Endothelial cell of umbilical vein (primary cell): ENCODE measurements at regions not wholly inside any gene's neighbourhood (a gene's known extent, or its start where the extent isn't known, plus 50 kb on each side); places are given as distances from the start of the nearest gene placed in this dataset.
"Not testable (repeated sequence)": the region's sequence is repeated elsewhere in the genome, so short reads cannot be mapped to it uniquely, and the experiment has no call there.

Source experiments
- BruUV-seq: library from RNA; stranded (reverse); fragments of 400-500 nt; replicated peaks from 2 replicates; lab custom pipeline; 2021; lab: Mats Ljungman, UMichigan
- CTCF ChIA-PET: fragments of 300-600, 350-600 bp; sonication (Branson Sonifier 250); formaldehyde crosslinking; loops from one replicate; lab custom pipeline; 2021; ENCODE audit warnings: antibody characterized with exemption, inconsistent platforms; lab: Charles Lee
- POLR2A ChIA-PET: fragments of 300-600, 350-600 bp; sonication (Branson Sonifier 250); formaldehyde crosslinking; loops from one replicate; lab custom pipeline; 2021; ENCODE audit warnings: antibody characterized with exemption, inconsistent platforms; lab: Charles Lee
- DNase-seq: peaks from one replicate; pipeline ENCODE4 v3.0.0-alpha.2; 2011; ENCODE audit warnings: low read depth, low spot score
- FAIRE-seq: peaks from 2 replicates; lab custom pipeline; 2011; peaks lifted over from hg19 to GRCh38; lab: Jason Lieb, UNC
- H2AFZ ChIP-seq: 2 replicates; pipeline ENCODE4 v1.6.0; 2012; ENCODE audit warnings: low read depth, low read length, control low read depth, inconsistent platforms
- H3K27ac ChIP-seq: 2 replicates; pipeline ENCODE4 v1.5.1; 2011; ENCODE audit warnings: low read depth, mild to moderate bottlenecking, control low read depth, low read length, moderate library complexity; ENCODE audit not compliant: insufficient read depth
- H3K27me3 ChIP-seq, 2 experiments: 2 replicates each; pipeline versions ENCODE4 v1.6.0 to v1.6.1; 2011; ENCODE audit warnings: low read length in 2 of 2, mixed read lengths in 1 of 2; ENCODE audit not compliant: control insufficient read depth in 2 of 2, insufficient read depth in 2 of 2
- H3K36me3 ChIP-seq, 2 experiments: 2 replicates in 1 of 2; 3 replicates in 1 of 2; pipeline ENCODE4 v1.5.1; 2011; ENCODE audit warnings: low read length in 2 of 2, mild to moderate bottlenecking in 1 of 2, moderate library complexity in 1 of 2; ENCODE audit not compliant: control insufficient read depth in 2 of 2, insufficient read depth in 2 of 2; ENCODE audit errors: extremely low read depth in 1 of 2
- H3K4me1 ChIP-seq: 3 replicates; pipeline ENCODE4 v1.5.1; 2011; ENCODE audit warnings: mild to moderate bottlenecking, low read length; ENCODE audit not compliant: control insufficient read depth, insufficient read depth; ENCODE audit errors: extremely low read depth
- H3K4me2 ChIP-seq: 2 replicates; pipeline ENCODE4 v1.6.1; 2011; ENCODE audit warnings: low read length, control low read depth, mixed read lengths; ENCODE audit not compliant: insufficient read depth
- H3K4me3 ChIP-seq, 3 experiments: fragments of 200-600 bp in 1 of 3; sonication (generic), shearing (Covaris generic) in 1 of 3; replicated peaks in 1 of 3; 2 replicates each; pipeline ENCODE4 v1.5.1; 2011 to 2016; ENCODE audit warnings: control low read depth in 3 of 3, low read length in 3 of 3, mild to moderate bottlenecking in 2 of 3, inconsistent platforms in 1 of 3, low read depth in 1 of 3, moderate library complexity in 1 of 3; ENCODE audit not compliant: insufficient read depth in 1 of 3
- H3K79me2 ChIP-seq: 2 replicates; pipeline ENCODE4 v1.6.0; 2012; ENCODE audit warnings: low read length, inconsistent platforms; ENCODE audit not compliant: control insufficient read depth, insufficient read depth
- H3K9ac ChIP-seq: replicated peaks from 2 replicates; pipeline ENCODE3; 2011; ENCODE audit warnings: low read length, control low read depth; ENCODE audit not compliant: insufficient read depth; ENCODE audit errors: extremely low read depth
- H3K9me1 ChIP-seq: replicated peaks from 3 replicates; pipeline ENCODE4 v1.6.0; 2011; ENCODE audit warnings: mild to moderate bottlenecking, low read length; ENCODE audit not compliant: control insufficient read depth, insufficient read depth; ENCODE audit errors: extremely low read depth
- H3K9me3 ChIP-seq: replicated peaks from 2 replicates; pipeline ENCODE4 v1.5.1; 2012; ENCODE audit warnings: low read length, inconsistent platforms; ENCODE audit not compliant: control insufficient read depth, insufficient read depth
- H4K20me1 ChIP-seq: replicated peaks from 2 replicates; pipeline ENCODE3; 2011; ENCODE audit warnings: mild to moderate bottlenecking, low read length; ENCODE audit not compliant: control insufficient read depth, insufficient read depth; ENCODE audit errors: extremely low read depth
- CTCF ChIP-seq, 2 donors: IDR thresholded peaks; 1 replicate in 1 of 2; 2 replicates in 1 of 2; pipeline ENCODE4 v1.5.1; 2011; ENCODE audit warnings: low read length in 2 of 2, mild to moderate bottlenecking in 2 of 2, moderate library complexity in 2 of 2, control low read depth in 1 of 2, inconsistent platforms in 1 of 2, low read depth in 1 of 2; ENCODE audit not compliant: insufficient read depth in 1 of 2; ENCODE audit errors: extremely low read depth in 1 of 2
- EZH2 ChIP-seq: IDR thresholded peaks from 2 replicates; pipeline ENCODE4 v1.6.1; 2012; ENCODE audit warnings: borderline replicate concordance, low read depth, mild to moderate bottlenecking, moderate library complexity, low read length, inconsistent platforms; ENCODE audit not compliant: severe bottlenecking
- FOS ChIP-seq: IDR thresholded peaks from 2 replicates; pipeline ENCODE4 v1.6.1; 2011; ENCODE audit warnings: mild to moderate bottlenecking, low read length, moderate library complexity, borderline replicate concordance; ENCODE audit not compliant: insufficient read depth
- GATA2 ChIP-seq: IDR thresholded peaks from 2 replicates; pipeline ENCODE4 v1.7.0; 2011; ENCODE audit warnings: low read depth, mild to moderate bottlenecking, moderate library complexity, mixed read lengths, low read length; ENCODE audit not compliant: insufficient read length, insufficient read depth
- JUN ChIP-seq: IDR thresholded peaks from 2 replicates; pipeline ENCODE4 v1.6.1; 2011; ENCODE audit warnings: borderline replicate concordance, low read depth; ENCODE audit not compliant: insufficient read length, insufficient read depth
- MAX ChIP-seq: IDR thresholded peaks from 2 replicates; pipeline ENCODE4 v1.6.1; 2011; ENCODE audit not compliant: insufficient read depth, insufficient read length
- MYC ChIP-seq: IDR thresholded peaks from one replicate; pipeline ENCODE4 v1.6.1; 2011; ENCODE audit warnings: mild to moderate bottlenecking, low read depth, low read length
- POLR2A ChIP-seq: IDR thresholded peaks from 2 replicates; pipeline ENCODE4 v1.6.1; 2012; ENCODE audit warnings: low read depth, mild to moderate bottlenecking, control low read depth, low read length
- POLR2AphosphoS5 ChIP-seq: IDR thresholded peaks from 2 replicates; pipeline ENCODE4 v1.6.1; 2012; ENCODE audit warnings: low read depth, mild to moderate bottlenecking, control low read depth, low read length, moderate library complexity; ENCODE audit not compliant: insufficient read depth
- dilution Hi-C: fragments of 300-500 bp; cut with MboI; formaldehyde crosslinking; loops from one replicate; pipeline ENCODE4 v1.15.0; 2019; ENCODE audit warnings: low sequenced_read_pairs; ENCODE audit not compliant: extremely low pct_ligation_motif_present
- intact Hi-C: fragments of 100-400 bp; cut with micrococcal nuclease; formaldehyde crosslinking; loops from one replicate; pipeline ENCODE4 v1.10.0; 2022

GRCh38 chr10:85139124-85139523 is 810.7 kb downstream of the CCSER2 start:
- Histone ChIP-seq H3K4me2 (no peak overlapping the region), H3K9ac (no peak overlapping the region), H3K79me2 (no peaks in the 10 kb centered on the region), H3K9me1 (no peaks in the 10 kb centered on the region), H2AFZ (no peak overlapping the region), H3K27me3 (no peaks in the 10 kb centered on the region), H3K36me3 (no peaks in the 10 kb centered on the region), H4K20me1 (no peaks in the 10 kb centered on the region), H3K9me3 (peaks cover 3% of the 10 kb centered on the region), H3K4me1 (no peaks in the 10 kb centered on the region), H3K4me3 (no peak overlapping the region), H3K27ac (no peak overlapping the region)
- FAIRE-seq: no peak
- no peak for TF ChIP-seq EZH2
- no peak for TF ChIP-seq GATA2
- no peak for TF ChIP-seq POLR2A
- TF ChIP-seq POLR2AphosphoS5: no peak
- no peak for TF ChIP-seq CTCF (IDR thresholded peaks at IDR 0.05; ENCODE audit: extremely low read depth in 1 of 2, insufficient read depth in 1 of 2, low read depth in 1 of 2, low read length in 2 of 2)
- no peak for TF ChIP-seq FOS
- no peak for TF ChIP-seq MAX
- no peak for TF ChIP-seq MYC
- TF ChIP-seq JUN: no peak
- no TSS peak for BruUV-seq
- ChIA-PET POLR2A (no interaction called here), CTCF (no interaction called here)
- dilution Hi-C loops (no loop called here), intact Hi-C loops (no loop called here)
- DNase-seq: no peak

- H3K27me3 ChIP-seq, POLR2A ChIA-PET, H2AFZ ChIP-seq, H3K27ac ChIP-seq, CTCF ChIA-PET, H3K4me1 ChIP-seq, H3K9ac ChIP-seq, dilution Hi-C loops, DNase-seq, H3K4me3 ChIP-seq, H3K79me2 ChIP-seq, H3K4me2 ChIP-seq, H3K36me3 ChIP-seq, H3K9me3 ChIP-seq, H3K9me1 ChIP-seq, BruUV-seq, H4K20me1 ChIP-seq, FAIRE-seq, intact Hi-C loops: not testable (repeated sequence)
These were observed 813.1 kb downstream of the CCSER2 start for GRCh38 chr10:85141520-85141919.
